Neutrophil (primary cell): ENCODE measurements at regions not wholly inside any gene's neighbourhood (a gene's known extent, or its start where the extent isn't known, plus 50 kb on each side); places are given as distances from the start of the nearest gene placed in this dataset.

ENCODE experiments used
- H3K27ac ChIP-seq: fragments of 200-600 bp; sonication (generic); 2 replicates; pipeline ENCODE4 v1.5.1; 2016; ENCODE audit warnings: mild to moderate bottlenecking, moderate library complexity
- H3K27me3 ChIP-seq: fragments of 200-600 bp; sonication (generic); 2 replicates; pipeline ENCODE4 v1.6.0; 2016; ENCODE audit warnings: mild to moderate bottlenecking
- H3K36me3 ChIP-seq: fragments of 200-600 bp; sonication (generic); 2 replicates; pipeline ENCODE4 v1.5.1; 2017
- H3K4me1 ChIP-seq, 2 experiments: fragments of 200-600 bp in 1 of 2; sonication (generic) in 1 of 2; 1 replicate in 1 of 2; 2 replicates in 1 of 2; pipeline versions ENCODE4 v1.5.1 to v1.6.1; 2013 to 2016; ENCODE audit warnings: low read depth in 1 of 2, low read length in 1 of 2, mild to moderate bottlenecking in 1 of 2, moderate library complexity in 1 of 2; ENCODE audit not compliant: control insufficient read depth in 1 of 2, insufficient read depth in 1 of 2
- H3K4me3 ChIP-seq, 2 experiments: fragments of 200-600 bp in 1 of 2; sonication (generic) in 1 of 2; 1 replicate in 1 of 2; 2 replicates in 1 of 2; pipeline ENCODE4 v1.5.1; 2013 to 2016; ENCODE audit warnings: low read depth in 1 of 2, low read length in 1 of 2, mild to moderate bottlenecking in 1 of 2, moderate library complexity in 1 of 2
- H3K9me3 ChIP-seq: fragments of 200-600 bp; sonication (generic); 2 replicates; pipeline ENCODE4 v1.5.1; 2016
- TF ChIP-seq, protein P1 (sequence below): fragments of 200-600 bp; sonication (generic); IDR thresholded peaks from 2 replicates; pipeline ENCODE4 v1.5.1; 2016; ENCODE audit warnings: antibody characterized with exemption

GRCh38 chr3:194025119-194025518 lies 110.8 kb upstream of the HES1 start:
- TF ChIP-seq, protein P1, sequence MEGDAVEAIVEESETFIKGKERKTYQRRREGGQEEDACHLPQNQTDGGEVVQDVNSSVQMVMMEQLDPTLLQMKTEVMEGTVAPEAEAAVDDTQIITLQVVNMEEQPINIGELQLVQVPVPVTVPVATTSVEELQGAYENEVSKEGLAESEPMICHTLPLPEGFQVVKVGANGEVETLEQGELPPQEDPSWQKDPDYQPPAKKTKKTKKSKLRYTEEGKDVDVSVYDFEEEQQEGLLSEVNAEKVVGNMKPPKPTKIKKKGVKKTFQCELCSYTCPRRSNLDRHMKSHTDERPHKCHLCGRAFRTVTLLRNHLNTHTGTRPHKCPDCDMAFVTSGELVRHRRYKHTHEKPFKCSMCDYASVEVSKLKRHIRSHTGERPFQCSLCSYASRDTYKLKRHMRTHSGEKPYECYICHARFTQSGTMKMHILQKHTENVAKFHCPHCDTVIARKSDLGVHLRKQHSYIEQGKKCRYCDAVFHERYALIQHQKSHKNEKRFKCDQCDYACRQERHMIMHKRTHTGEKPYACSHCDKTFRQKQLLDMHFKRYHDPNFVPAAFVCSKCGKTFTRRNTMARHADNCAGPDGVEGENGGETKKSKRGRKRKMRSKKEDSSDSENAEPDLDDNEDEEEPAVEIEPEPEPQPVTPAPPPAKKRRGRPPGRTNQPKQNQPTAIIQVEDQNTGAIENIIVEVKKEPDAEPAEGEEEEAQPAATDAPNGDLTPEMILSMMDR: no peak
- Histone ChIP-seq H3K36me3 (no peaks in the 10 kb centered on the region), H3K27ac (no peak overlapping the region)

DNA sequence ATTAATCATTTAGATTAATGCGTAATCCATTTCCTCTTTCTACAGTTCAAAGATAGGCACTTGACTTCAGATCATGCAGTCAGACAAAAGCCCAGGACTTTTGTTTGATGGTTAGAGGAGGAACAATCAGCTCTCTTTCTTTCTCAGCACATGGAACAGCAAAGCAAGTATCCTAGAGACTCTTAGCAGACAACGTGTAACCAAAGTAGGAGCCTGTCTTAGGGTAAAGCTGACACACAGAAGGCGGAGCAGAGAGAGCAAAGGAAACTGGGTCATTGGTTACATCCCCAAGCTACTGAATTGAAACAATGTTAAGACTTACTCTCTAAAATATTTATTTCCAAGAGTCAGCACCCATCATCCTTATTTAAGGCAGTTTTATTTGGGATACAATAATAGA lies 110.0 kb upstream of the HES1 start:
- Histone ChIP-seq H3K27me3 (peaks cover 5% of the 10 kb centered on the region), H3K4me3 (no peak overlapping the region)

More at GRCh38 chr3:194025119-194025518, 110.8 kb upstream of the HES1 start:
- no peak overlapping the region for H3K4me3 ChIP-seq
- peaks cover 4% of the 10 kb centered on the region for H3K27me3 ChIP-seq
- H3K9me3 ChIP-seq: no peaks in the 10 kb centered on the region
- no peaks in the 10 kb centered on the region for H3K4me1 ChIP-seq

DNA sequence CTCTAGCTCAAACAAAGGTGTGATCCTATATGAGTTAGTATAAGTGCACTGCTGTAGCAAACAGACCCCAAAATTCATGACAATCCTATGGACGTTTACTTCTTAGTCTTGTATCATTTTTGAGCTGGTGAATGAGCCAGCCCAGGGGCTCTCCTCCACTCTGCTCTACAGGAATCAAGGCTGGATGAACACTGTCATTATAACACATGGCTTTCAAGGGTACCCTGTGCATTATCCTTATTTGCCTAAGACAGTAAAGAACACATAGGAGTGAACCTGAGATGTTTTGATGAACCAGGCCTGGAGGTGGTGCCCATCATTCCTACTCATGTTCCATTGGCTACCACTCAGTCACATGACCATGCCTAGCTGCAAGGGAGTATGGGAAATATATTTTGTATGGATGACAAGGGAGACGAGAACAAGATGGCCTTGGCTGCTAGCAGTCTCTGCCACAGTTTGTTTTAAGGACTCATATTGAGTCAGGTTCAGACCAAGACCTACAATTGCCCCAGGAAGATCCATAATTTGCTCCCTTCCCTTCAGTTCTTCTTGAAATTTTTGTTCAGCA lies 107.4 kb upstream of the HES1 start:
- Histone ChIP-seq H3K4me1 (no peaks in the 10 kb centered on the region), H3K9me3 (no peaks in the 10 kb centered on the region), H3K27ac (no peak overlapping the region), H3K4me3 (no peak overlapping the region), H3K27me3 (peaks cover 5% of the 10 kb centered on the region), H3K36me3 (no peaks in the 10 kb centered on the region)
- TF ChIP-seq, protein P1: no peak

More for the DNA sequence above, 110.0 kb upstream of the HES1 start:
- TF ChIP-seq, protein P1: no peak
- Histone ChIP-seq H3K9me3 (no peaks in the 10 kb centered on the region), H3K27ac (no peak overlapping the region), H3K36me3 (no peaks in the 10 kb centered on the region), H3K4me1 (no peaks in the 10 kb centered on the region)

- Histone ChIP-seq H3K27me3 (peaks cover 5% of the 10 kb centered on the region), H3K27ac (no peak overlapping the region), H3K36me3 (no peaks in the 10 kb centered on the region), H3K9me3 (no peaks in the 10 kb centered on the region), H3K4me3 (no peak overlapping the region), H3K4me1 (no peaks in the 10 kb centered on the region)
- TF ChIP-seq, protein P1: no peak
Observed at GRCh38 chr3:194029846-194030245, 106.1 kb upstream of the HES1 start.

- no peaks in the 10 kb centered on the region for H3K36me3 ChIP-seq
- no peak overlapping the region for H3K27ac ChIP-seq
- peaks cover 5% of the 10 kb centered on the region for H3K27me3 ChIP-seq
- no peaks in the 10 kb centered on the region for H3K9me3 ChIP-seq
- TF ChIP-seq, protein P1: no peak
- H3K4me3 ChIP-seq: no peak overlapping the region
- no peaks in the 10 kb centered on the region for H3K4me1 ChIP-seq
Observed at GRCh38 chr3:194030372-194030771, 105.6 kb upstream of the HES1 start.
